ENCODE measurements at regions not wholly inside any gene's neighbourhood (a gene's known extent, or its start where the extent isn't known, plus 50 kb on each side); places are given as distances from the start of the nearest gene placed in this dataset.

DNA sequence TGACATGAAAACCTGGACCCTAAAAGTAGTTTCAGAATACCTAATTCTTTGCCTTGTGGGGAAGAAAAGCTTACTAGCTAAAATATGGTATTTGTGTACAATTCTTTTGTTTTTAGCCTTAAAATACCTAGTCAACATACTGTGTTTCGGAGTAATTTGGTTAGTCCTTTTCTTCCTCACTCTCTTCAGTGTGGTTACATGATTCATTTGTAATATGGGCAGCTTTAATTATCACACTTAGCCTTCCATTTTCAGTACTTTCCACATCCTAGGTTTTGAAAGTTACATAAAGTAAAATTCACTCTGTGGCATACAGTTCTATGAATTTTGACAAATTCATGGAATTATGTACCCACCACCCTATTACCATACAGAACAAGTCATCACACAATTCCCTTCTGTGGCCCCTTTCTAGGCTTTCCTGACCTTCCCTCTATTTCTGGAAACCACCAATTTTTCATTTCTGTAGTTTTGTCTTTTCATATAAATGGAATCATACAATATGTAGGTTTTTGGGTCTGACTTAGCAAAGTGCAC is 96.2 kb downstream of the EMX2 start (continued):
- TF ChIP-seq, protein P1, sequence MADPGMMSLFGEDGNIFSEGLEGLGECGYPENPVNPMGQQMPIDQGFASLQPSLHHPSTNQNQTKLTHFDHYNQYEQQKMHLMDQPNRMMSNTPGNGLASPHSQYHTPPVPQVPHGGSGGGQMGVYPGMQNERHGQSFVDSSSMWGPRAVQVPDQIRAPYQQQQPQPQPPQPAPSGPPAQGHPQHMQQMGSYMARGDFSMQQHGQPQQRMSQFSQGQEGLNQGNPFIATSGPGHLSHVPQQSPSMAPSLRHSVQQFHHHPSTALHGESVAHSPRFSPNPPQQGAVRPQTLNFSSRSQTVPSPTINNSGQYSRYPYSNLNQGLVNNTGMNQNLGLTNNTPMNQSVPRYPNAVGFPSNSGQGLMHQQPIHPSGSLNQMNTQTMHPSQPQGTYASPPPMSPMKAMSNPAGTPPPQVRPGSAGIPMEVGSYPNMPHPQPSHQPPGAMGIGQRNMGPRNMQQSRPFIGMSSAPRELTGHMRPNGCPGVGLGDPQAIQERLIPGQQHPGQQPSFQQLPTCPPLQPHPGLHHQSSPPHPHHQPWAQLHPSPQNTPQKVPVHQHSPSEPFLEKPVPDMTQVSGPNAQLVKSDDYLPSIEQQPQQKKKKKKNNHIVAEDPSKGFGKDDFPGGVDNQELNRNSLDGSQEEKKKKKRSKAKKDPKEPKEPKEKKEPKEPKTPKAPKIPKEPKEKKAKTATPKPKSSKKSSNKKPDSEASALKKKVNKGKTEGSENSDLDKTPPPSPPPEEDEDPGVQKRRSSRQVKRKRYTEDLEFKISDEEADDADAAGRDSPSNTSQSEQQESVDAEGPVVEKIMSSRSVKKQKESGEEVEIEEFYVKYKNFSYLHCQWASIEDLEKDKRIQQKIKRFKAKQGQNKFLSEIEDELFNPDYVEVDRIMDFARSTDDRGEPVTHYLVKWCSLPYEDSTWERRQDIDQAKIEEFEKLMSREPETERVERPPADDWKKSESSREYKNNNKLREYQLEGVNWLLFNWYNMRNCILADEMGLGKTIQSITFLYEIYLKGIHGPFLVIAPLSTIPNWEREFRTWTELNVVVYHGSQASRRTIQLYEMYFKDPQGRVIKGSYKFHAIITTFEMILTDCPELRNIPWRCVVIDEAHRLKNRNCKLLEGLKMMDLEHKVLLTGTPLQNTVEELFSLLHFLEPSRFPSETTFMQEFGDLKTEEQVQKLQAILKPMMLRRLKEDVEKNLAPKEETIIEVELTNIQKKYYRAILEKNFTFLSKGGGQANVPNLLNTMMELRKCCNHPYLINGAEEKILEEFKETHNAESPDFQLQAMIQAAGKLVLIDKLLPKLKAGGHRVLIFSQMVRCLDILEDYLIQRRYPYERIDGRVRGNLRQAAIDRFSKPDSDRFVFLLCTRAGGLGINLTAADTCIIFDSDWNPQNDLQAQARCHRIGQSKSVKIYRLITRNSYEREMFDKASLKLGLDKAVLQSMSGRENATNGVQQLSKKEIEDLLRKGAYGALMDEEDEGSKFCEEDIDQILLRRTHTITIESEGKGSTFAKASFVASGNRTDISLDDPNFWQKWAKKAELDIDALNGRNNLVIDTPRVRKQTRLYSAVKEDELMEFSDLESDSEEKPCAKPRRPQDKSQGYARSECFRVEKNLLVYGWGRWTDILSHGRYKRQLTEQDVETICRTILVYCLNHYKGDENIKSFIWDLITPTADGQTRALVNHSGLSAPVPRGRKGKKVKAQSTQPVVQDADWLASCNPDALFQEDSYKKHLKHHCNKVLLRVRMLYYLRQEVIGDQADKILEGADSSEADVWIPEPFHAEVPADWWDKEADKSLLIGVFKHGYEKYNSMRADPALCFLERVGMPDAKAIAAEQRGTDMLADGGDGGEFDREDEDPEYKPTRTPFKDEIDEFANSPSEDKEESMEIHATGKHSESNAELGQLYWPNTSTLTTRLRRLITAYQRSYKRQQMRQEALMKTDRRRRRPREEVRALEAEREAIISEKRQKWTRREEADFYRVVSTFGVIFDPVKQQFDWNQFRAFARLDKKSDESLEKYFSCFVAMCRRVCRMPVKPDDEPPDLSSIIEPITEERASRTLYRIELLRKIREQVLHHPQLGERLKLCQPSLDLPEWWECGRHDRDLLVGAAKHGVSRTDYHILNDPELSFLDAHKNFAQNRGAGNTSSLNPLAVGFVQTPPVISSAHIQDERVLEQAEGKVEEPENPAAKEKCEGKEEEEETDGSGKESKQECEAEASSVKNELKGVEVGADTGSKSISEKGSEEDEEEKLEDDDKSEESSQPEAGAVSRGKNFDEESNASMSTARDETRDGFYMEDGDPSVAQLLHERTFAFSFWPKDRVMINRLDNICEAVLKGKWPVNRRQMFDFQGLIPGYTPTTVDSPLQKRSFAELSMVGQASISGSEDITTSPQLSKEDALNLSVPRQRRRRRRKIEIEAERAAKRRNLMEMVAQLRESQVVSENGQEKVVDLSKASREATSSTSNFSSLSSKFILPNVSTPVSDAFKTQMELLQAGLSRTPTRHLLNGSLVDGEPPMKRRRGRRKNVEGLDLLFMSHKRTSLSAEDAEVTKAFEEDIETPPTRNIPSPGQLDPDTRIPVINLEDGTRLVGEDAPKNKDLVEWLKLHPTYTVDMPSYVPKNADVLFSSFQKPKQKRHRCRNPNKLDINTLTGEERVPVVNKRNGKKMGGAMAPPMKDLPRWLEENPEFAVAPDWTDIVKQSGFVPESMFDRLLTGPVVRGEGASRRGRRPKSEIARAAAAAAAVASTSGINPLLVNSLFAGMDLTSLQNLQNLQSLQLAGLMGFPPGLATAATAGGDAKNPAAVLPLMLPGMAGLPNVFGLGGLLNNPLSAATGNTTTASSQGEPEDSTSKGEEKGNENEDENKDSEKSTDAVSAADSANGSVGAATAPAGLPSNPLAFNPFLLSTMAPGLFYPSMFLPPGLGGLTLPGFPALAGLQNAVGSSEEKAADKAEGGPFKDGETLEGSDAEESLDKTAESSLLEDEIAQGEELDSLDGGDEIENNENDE (IDR thresholded peaks at IDR 0.05; ENCODE audit: insufficient replicate concordance, low read length) = no peak

All from H1 (cell line).